ENCODE measurements at regions not wholly inside any gene's neighbourhood (a gene's known extent, or its start where the extent isn't known, plus 50 kb on each side); places are given as distances from the start of the nearest gene placed in this dataset.

DNA sequence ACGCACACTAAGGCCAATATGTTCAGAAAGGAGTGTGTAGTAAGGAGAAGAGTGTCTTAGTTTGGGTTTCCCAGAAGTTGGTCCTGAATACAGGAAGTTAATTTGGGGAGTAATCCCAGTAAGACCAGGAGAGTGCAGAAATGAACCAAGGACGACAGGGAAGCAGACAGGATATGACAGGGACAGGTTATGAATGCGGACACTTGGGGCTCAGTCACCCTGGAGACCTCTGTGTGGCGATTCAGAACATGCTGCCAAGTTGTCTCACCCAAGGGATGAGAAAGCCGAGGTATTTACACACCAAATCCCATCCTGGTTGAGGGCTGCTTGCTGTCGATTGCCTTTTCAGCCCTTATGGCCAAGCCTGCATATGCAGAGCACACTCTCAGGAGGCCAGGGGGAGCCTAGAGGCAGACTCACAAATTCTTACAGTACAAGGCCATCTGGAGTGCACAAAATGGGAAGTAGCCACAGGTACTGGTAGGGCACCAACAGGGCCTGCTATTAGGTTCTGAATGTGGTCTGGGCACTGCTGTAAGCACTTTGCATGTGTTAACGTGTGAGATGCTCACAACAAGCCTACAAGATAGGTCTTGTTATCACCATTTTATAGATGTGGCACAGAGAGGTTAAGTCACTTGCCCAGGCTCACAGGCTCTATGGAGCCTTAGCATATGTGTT is 233.1 kb upstream of the ANKRD55 start:
- H3K4me1 ChIP-seq: no peaks in the 10 kb centered on the region
- H3K9me3 ChIP-seq: no peaks in the 10 kb centered on the region
- DNase-seq: no peak
- H3K36me3 ChIP-seq: no peaks in the 10 kb centered on the region
- H3K4me3 ChIP-seq: no peak overlapping the region
- intact Hi-C loops (cut with DNase I; ENCODE audit: low total_unique reads): no loop called here
- no peak for TF ChIP-seq POLR2A (IDR thresholded peaks at IDR 0.05)
- TF ChIP-seq, protein P1, sequence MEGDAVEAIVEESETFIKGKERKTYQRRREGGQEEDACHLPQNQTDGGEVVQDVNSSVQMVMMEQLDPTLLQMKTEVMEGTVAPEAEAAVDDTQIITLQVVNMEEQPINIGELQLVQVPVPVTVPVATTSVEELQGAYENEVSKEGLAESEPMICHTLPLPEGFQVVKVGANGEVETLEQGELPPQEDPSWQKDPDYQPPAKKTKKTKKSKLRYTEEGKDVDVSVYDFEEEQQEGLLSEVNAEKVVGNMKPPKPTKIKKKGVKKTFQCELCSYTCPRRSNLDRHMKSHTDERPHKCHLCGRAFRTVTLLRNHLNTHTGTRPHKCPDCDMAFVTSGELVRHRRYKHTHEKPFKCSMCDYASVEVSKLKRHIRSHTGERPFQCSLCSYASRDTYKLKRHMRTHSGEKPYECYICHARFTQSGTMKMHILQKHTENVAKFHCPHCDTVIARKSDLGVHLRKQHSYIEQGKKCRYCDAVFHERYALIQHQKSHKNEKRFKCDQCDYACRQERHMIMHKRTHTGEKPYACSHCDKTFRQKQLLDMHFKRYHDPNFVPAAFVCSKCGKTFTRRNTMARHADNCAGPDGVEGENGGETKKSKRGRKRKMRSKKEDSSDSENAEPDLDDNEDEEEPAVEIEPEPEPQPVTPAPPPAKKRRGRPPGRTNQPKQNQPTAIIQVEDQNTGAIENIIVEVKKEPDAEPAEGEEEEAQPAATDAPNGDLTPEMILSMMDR (IDR thresholded peaks at IDR 0.05): no peak
- H3K27me3 ChIP-seq: no peaks in the 10 kb centered on the region
- no peak overlapping the region for H3K27ac ChIP-seq

GRCh38 chr5:56465769-56466135 is 232.6 kb upstream of the ANKRD55 start:
- H3K9me3 ChIP-seq: no peaks in the 10 kb centered on the region
- no peak for DNase-seq
- H3K27me3 ChIP-seq: no peaks in the 10 kb centered on the region
- no peak overlapping the region for H3K27ac ChIP-seq
- no peak for TF ChIP-seq POLR2A (IDR thresholded peaks at IDR 0.05)
- TF ChIP-seq, protein P1 (IDR thresholded peaks at IDR 0.05): no peak
- H3K36me3 ChIP-seq: no peaks in the 10 kb centered on the region
- no peak overlapping the region for H3K4me3 ChIP-seq
- no peaks in the 10 kb centered on the region for H3K4me1 ChIP-seq
- intact Hi-C loops (cut with DNase I; ENCODE audit: low total_unique reads): no loop called here

- no peak overlapping the region for H3K27ac ChIP-seq
- TF ChIP-seq, protein P1 (IDR thresholded peaks at IDR 0.05): no peak
- no peak for TF ChIP-seq POLR2A (IDR thresholded peaks at IDR 0.05)
- no peaks in the 10 kb centered on the region for H3K9me3 ChIP-seq
- no peak overlapping the region for H3K4me3 ChIP-seq
- no peaks in the 10 kb centered on the region for H3K27me3 ChIP-seq
- H3K36me3 ChIP-seq: no peaks in the 10 kb centered on the region
- intact Hi-C loops (cut with DNase I; ENCODE audit: low total_unique reads): no loop called here
- no peak for DNase-seq
- no peaks in the 10 kb centered on the region for H3K4me1 ChIP-seq
Measured at GRCh38 chr5:56464935-56465768, 232.0 kb upstream of the ANKRD55 start.

- intact Hi-C loops (cut with DNase I; ENCODE audit: low total_unique reads): no loop called here
- H3K4me3 ChIP-seq: no peak overlapping the region
- no peak for DNase-seq
- H3K27ac ChIP-seq: no peak overlapping the region
- H3K4me1 ChIP-seq: no peaks in the 10 kb centered on the region
- no peaks in the 10 kb centered on the region for H3K9me3 ChIP-seq
- H3K27me3 ChIP-seq: no peaks in the 10 kb centered on the region
- TF ChIP-seq, protein P1 (IDR thresholded peaks at IDR 0.05): no peak
- TF ChIP-seq POLR2A (IDR thresholded peaks at IDR 0.05): no peak
- no peaks in the 10 kb centered on the region for H3K36me3 ChIP-seq
Measured at GRCh38 chr5:56463944-56464571, 230.9 kb upstream of the ANKRD55 start.

DNA sequence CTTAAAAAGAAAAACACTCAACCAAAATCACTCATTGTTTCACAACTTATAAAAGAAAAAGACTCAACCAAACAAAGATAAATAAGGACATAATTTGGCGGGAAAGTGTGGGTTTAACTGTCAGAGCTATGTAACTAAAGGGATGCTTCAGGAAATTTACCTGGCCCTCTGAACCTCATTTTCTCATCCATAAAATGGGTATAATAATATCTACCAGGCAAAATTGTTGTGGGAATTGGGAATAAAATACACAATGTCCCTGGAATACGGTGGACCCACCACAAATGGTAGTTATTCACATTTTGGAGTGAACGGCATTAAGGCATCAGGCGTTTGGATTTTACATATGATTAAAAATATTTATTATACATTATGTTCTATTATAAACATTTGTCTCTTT is 228.5 kb upstream of the ANKRD55 start:
- no peak for DNase-seq
- H3K36me3 ChIP-seq: no peaks in the 10 kb centered on the region
- intact Hi-C loops (cut with DNase I; ENCODE audit: low total_unique reads): no loop called here
- TF ChIP-seq, protein P1 (IDR thresholded peaks at IDR 0.05): no peak
- TF ChIP-seq POLR2A (IDR thresholded peaks at IDR 0.05): no peak
- H3K27me3 ChIP-seq: no peaks in the 10 kb centered on the region
- H3K4me3 ChIP-seq: no peak overlapping the region
- no peak overlapping the region for H3K27ac ChIP-seq
- no peaks in the 10 kb centered on the region for H3K9me3 ChIP-seq
- H3K4me1 ChIP-seq: no peaks in the 10 kb centered on the region

Measured in uterus (tissue), 3 donors.